RWPE1 (cell line): ENCODE measurements at regions not wholly inside any gene's neighbourhood (a gene's known extent, or its start where the extent isn't known, plus 50 kb on each side); places are given as distances from the start of the nearest gene placed in this dataset.

Experiments
- CTCF ChIA-PET: fragments of 350-600 bp; sonication (Branson Sonifier 250); formaldehyde crosslinking; extraction: SDS; loops from one replicate; lab custom pipeline; 2021; lab: Yijun Ruan, JAX
- POLR2A ChIA-PET: fragments of 400-600 bp; formaldehyde crosslinking; extraction: SDS; loops from one replicate; lab custom pipeline; 2020; ENCODE audit warnings: antibody characterized with exemption; ENCODE audit not compliant: low non-redundant PET; lab: Yijun Ruan, JAX
- DNase-seq: peaks from one replicate; pipeline ENCODE4 v3.0.0; 2012; ENCODE audit warnings: low spot score
- H3K27ac ChIP-seq: fragments of 450-650 bp; 2 replicates; pipeline ENCODE4 v1.5.1; 2017
- CTCF ChIP-seq: fragments of 450-650 bp; conservative IDR thresholded peaks from 2 replicates; pipeline ENCODE4 v1.5.1; 2017; ENCODE audit warnings: low read depth, mild to moderate bottlenecking

DNA sequence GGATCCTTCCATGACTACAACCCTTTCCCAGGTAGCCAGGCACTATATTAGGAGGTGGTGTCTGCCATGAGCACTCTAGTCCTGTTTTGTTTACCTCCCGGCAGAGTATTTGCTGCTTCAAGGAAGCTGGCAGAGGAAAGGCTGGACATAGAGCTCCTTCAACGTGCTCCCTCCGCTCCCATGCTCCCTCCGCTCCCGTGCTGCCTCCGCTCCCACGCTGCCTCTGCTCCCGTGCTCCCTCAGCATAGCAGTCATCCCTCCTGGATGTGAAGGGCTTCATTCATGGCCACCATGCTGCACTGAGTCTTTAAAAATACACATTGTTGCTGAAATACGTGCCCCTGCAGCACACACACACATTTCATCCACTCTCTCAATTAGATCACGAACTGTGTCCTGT is 181.9 kb upstream of the MYT1L start:
- ChIA-PET POLR2A (no interaction called here), CTCF (no interaction called here)
- DNase-seq = no peak
- no peak overlapping the region for H3K27ac ChIP-seq
- TF ChIP-seq CTCF = no peak

GRCh38 chr2:2507417-2507997 is 176.4 kb upstream of the MYT1L start:
- CTCF ChIA-PET = no interaction called here
- no peak for DNase-seq
- POLR2A ChIA-PET = no interaction called here
- TF ChIP-seq CTCF = no peak
- H3K27ac ChIP-seq = no peak overlapping the region

DNA sequence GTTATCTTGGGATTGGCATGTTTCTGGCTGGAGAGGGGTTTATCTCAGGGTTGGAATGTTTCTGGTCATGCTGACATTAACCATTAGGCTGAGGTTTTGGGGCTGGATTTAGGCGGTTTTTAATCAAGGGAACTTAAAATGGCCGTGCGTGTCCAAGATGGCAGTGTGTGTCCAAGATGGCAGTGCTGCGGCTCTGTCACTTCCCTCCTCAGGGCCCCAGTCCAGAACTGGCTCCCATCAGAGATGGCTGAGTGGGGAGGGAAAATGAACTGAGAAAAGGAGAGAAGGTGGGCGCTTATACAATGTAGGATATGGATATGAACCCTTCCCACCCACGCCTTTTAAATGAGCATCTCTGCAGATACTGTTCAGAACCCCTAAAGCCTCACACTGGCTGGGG is 175.5 kb upstream of the MYT1L start:
- TF ChIP-seq CTCF = no peak
- POLR2A ChIA-PET = no interaction called here
- H3K27ac ChIP-seq = no peak overlapping the region
- DNase-seq = no peak
- CTCF ChIA-PET = no interaction called here

DNA sequence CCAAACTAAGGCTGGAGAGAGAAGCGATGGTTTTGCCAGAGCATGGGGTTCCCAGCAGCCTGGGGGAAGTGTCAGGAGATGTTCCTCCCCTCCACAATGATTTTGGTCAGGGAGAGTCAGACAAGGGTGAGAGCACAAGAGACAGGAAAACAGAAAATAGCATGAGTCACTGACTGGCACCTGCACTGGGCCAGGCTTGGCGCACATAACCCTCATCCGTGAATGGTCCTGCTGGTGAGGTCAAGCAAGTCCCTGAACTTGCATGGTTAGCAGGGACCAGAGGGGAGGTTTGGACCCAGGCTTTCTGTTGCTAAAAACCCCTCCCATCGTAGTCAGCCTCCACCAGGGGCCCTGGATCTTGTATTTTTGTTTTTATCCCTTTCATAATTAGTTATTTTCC is 174.5 kb upstream of the MYT1L start:
- no peak overlapping the region for H3K27ac ChIP-seq
- ChIA-PET CTCF (no interaction called here), POLR2A (no interaction called here)
- no peak for TF ChIP-seq CTCF
- no peak for DNase-seq

DNA sequence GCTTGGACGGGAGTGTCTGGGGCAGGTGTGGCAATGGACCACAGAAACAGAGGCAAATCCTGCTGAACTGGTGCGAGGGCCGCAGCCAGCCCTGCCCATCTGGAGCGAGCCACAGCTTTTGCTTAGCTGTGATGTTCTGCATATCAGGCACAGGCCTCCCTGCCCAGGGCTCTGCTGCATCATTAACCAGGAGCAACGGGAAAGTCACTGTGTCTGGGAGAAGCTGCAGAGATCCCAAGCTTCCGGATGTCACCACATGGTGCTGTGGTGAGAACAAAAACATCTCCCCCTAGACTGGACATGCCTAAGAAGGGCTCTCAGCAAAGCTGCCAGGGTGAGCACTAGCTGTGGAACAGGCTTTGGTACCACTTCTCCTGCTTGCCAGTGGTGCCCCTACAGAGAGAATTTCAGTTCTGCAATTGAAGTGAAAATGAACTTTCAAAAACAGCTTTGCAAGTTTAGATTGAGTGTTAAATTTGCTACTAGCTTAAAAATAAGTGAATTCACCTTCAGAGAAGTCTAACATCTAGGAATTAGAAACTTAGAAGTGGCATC is 172.9 kb upstream of the MYT1L start:
- H3K27ac ChIP-seq = no peak overlapping the region
- no peak for DNase-seq
- CTCF ChIA-PET = no interaction called here
- no peak for TF ChIP-seq CTCF
- POLR2A ChIA-PET = no interaction called here

DNA sequence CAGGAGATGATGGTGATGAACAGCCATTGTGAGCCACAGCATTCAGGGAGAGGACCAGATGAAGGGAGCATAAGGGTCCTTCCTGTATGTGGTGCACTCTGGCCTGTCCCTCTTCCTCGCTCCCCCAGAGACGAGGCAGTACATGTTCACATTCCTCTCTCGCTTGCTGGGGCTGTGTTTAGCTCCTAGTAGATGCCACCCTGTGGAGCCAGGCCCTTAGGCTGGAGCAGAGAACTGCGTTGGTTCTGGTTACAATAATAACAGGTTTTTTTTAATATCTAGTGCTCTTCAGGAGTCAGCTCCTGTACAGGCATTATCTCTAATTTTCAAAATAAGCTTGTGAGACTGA is 171.1 kb upstream of the MYT1L start:
- no peak overlapping the region for H3K27ac ChIP-seq
- CTCF ChIA-PET = no interaction called here
- no peak for DNase-seq
- POLR2A ChIA-PET = no interaction called here
- TF ChIP-seq CTCF = no peak
